Calu3 (cell line): ENCODE measurements at regions not wholly inside any gene's neighbourhood (a gene's known extent, or its start where the extent isn't known, plus 50 kb on each side); places are given as distances from the start of the nearest gene placed in this dataset.

ENCODE experiments used
- BruUV-seq: library from RNA; stranded (reverse); fragments of 400-500 nt; replicated peaks from 2 replicates; lab custom pipeline; 2021; lab: Mats Ljungman, UMichigan
- CTCF ChIA-PET: fragments of 300-600 bp; sonication (Branson Sonifier 250); formaldehyde crosslinking; loops from one replicate; lab custom pipeline; 2022; ENCODE audit warnings: antibody characterized with exemption; lab: Charles Lee
- DNase-seq: peaks from one replicate; pipeline ENCODE4 v3.0.0; 2022
- H3K27ac Mint-ChIP-seq: one replicate; pipeline ENCODE4 v1.8.0; 2022; ENCODE audit warnings: mixed read lengths; ENCODE audit not compliant: unreplicated experiment
- H3K27me3 Mint-ChIP-seq: one replicate; pipeline ENCODE4 v1.8.0; 2022; ENCODE audit warnings: mixed read lengths; ENCODE audit not compliant: unreplicated experiment
- H3K36me3 Mint-ChIP-seq: one replicate; pipeline ENCODE4 v1.8.0; 2022; ENCODE audit warnings: mild to moderate bottlenecking, moderate library complexity, mixed read lengths; ENCODE audit not compliant: insufficient read depth, unreplicated experiment
- H3K4me1 Mint-ChIP-seq: one replicate; pipeline ENCODE4 v1.8.0; 2022; ENCODE audit warnings: mild to moderate bottlenecking, low read depth, mixed read lengths; ENCODE audit not compliant: unreplicated experiment
- H3K4me3 Mint-ChIP-seq: one replicate; pipeline ENCODE4 v1.8.0; 2022; ENCODE audit warnings: mild to moderate bottlenecking, low read depth, moderate library complexity, mixed read lengths; ENCODE audit not compliant: unreplicated experiment
- H3K9me3 Mint-ChIP-seq: one replicate; pipeline ENCODE4 v1.8.0; 2022; ENCODE audit warnings: low read depth, mixed read lengths; ENCODE audit not compliant: unreplicated experiment
- intact Hi-C: fragments of 100-400 bp; cut with micrococcal nuclease; formaldehyde crosslinking; loops from one replicate; pipeline ENCODE4 v1.10.0; 2022; ENCODE audit not compliant: unreplicated experiment
- TF ChIP-seq, protein P1 (sequence below): fragments of 200-600 bp; IDR thresholded peaks from one replicate; pipeline ENCODE4 v1.8.0; 2022; ENCODE audit warnings: antibody characterized with exemption; ENCODE audit not compliant: unreplicated experiment

DNA sequence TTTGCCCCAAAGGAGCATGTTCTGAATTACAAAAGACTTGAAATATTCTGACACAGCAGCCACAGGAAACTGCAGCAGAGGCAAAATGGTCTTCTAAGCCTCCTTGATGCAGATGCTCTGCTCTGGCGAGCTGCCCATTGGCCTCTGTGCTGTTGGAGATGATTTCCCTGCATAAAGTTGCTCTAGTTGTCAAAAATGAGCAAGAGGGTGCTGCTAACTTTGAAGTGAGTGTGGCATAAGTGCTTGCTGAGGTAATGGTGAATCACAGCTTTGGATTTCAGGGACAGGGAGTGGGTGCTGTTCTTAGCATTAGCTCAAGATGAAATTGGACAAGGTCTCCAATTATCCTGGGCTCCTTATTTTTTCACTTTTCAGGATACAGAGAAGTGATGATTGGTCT is 435.4 kb downstream of the TMEM135 start:
- no peak overlapping the region for H3K27ac Mint-ChIP-seq
- H3K9me3 Mint-ChIP-seq: no peaks in the 10 kb centered on the region
- no peak for DNase-seq
- no TSS peak for BruUV-seq
- no peaks in the 10 kb centered on the region for H3K4me1 Mint-ChIP-seq
- no peaks in the 10 kb centered on the region for H3K36me3 Mint-ChIP-seq
- CTCF ChIA-PET: no interaction called here
- H3K4me3 Mint-ChIP-seq: no peak overlapping the region
- intact Hi-C loops: no loop called here
- TF ChIP-seq, protein P1, sequence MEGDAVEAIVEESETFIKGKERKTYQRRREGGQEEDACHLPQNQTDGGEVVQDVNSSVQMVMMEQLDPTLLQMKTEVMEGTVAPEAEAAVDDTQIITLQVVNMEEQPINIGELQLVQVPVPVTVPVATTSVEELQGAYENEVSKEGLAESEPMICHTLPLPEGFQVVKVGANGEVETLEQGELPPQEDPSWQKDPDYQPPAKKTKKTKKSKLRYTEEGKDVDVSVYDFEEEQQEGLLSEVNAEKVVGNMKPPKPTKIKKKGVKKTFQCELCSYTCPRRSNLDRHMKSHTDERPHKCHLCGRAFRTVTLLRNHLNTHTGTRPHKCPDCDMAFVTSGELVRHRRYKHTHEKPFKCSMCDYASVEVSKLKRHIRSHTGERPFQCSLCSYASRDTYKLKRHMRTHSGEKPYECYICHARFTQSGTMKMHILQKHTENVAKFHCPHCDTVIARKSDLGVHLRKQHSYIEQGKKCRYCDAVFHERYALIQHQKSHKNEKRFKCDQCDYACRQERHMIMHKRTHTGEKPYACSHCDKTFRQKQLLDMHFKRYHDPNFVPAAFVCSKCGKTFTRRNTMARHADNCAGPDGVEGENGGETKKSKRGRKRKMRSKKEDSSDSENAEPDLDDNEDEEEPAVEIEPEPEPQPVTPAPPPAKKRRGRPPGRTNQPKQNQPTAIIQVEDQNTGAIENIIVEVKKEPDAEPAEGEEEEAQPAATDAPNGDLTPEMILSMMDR: no peak
- peaks cover 5% of the 10 kb centered on the region for H3K27me3 Mint-ChIP-seq

DNA sequence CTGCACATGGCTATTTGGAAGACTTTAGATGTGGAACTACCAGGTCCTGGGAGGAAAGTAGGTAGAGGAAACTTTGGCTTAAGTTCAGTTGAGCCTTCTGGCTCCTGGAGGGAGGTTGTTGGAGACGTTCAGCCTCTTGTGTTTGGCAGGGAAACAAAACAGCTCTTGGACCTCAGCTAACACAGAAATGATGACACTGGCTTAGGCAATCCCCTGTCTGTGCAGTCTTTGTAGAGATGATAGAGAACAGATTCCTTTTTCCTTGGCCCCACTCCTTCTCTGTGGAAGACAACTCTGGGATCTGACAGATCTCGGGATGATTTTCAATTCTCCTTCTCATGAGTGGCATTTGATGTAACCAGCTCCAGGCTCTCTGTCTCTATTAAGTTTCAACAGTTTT is 428.5 kb downstream of the TMEM135 start:
- DNase-seq: no peak
- Mint-ChIP-seq H3K9me3 (no peaks in the 10 kb centered on the region), H3K4me3 (no peak overlapping the region), H3K27ac (no peak overlapping the region), H3K36me3 (no peaks in the 10 kb centered on the region), H3K27me3 (peaks cover 35% of the 10 kb centered on the region), H3K4me1 (no peaks in the 10 kb centered on the region)
- TF ChIP-seq, protein P1: no peak
- CTCF ChIA-PET: no interaction called here
- no TSS peak for BruUV-seq
- intact Hi-C loops: no loop called here

DNA sequence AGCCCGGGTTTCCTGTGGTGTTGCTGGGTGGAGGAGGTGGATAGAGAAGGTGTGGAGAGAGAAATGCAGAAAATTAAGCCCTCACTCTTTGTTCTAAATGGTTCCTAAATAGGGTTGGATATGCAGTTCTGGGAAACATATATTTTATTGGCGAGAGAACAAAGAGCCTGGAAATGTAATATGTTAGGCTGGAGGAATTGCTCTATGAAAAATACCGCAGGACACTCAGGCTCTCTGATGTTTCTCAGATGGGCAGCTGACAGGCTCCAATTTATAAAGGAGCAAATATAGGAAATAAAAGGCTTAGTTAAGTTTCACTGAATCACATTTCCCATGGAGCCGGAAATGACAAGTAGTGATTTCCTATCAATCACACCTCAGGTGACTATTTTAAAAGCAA is 428.0 kb downstream of the TMEM135 start:
- H3K9me3 Mint-ChIP-seq: no peaks in the 10 kb centered on the region
- no peak for DNase-seq
- peaks cover 35% of the 10 kb centered on the region for H3K27me3 Mint-ChIP-seq
- intact Hi-C loops: no loop called here
- H3K27ac Mint-ChIP-seq: no peak overlapping the region
- no peaks in the 10 kb centered on the region for H3K4me1 Mint-ChIP-seq
- CTCF ChIA-PET: no interaction called here
- BruUV-seq: no TSS peak
- no peak overlapping the region for H3K4me3 Mint-ChIP-seq
- no peaks in the 10 kb centered on the region for H3K36me3 Mint-ChIP-seq
- TF ChIP-seq, protein P1: no peak

DNA sequence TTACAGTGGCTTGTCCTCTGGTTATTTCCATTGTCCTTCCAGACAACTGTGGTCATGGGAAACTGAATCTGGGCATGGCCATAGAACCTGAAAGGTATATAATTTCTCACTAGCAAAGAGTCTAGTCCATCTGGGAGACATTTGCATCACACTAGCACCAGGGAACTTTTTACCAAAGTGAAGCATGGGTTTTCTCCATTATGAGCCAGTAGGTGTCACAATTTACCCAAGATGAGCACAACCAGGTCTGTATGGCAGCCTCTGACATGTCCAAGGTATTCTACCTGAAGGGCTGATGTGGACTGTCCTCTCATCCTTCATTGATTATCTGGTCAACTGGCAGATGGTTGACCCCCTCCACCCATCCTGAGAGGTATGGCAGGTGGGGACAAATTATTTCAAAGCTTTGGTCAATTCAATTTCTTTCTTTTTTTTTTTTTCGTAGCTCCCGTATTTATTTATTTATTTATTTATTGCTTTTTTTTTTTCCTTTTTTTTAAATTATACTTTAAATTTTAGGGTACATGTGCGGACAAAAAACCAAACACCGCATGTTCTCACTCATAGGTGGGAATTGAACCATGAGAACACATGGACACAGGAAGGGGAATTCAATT is 425.9 kb downstream of the TMEM135 start:
- no peaks in the 10 kb centered on the region for H3K4me1 Mint-ChIP-seq
- CTCF ChIA-PET: interaction anchor here (0.7 kb wide), 1 partner anchor 110 kb away, joined by 3 read pairs; no protein-coding TSS in a partner anchor
- H3K36me3 Mint-ChIP-seq: no peaks in the 10 kb centered on the region
- TF ChIP-seq, protein P1: peak; percentile 16
- peaks cover 35% of the 10 kb centered on the region for H3K27me3 Mint-ChIP-seq
- no peak overlapping the region for H3K4me3 Mint-ChIP-seq
- no peaks in the 10 kb centered on the region for H3K9me3 Mint-ChIP-seq
- H3K27ac Mint-ChIP-seq: no peak overlapping the region
- intact Hi-C loops: no loop called here
- peak; percentile 12 for DNase-seq
- no TSS peak for BruUV-seq
